Midbrain (tissue), 1 donor: ENCODE measurements at regions not wholly inside any gene's neighbourhood (a gene's known extent, or its start where the extent isn't known, plus 50 kb on each side); places are given as distances from the start of the nearest gene placed in this dataset.
"Not testable (repeated sequence)": the region's sequence is repeated elsewhere in the genome, so short reads cannot be mapped to it uniquely, and the experiment has no call there.

Experiments used
- DNase-seq: peaks from one replicate; lab custom pipeline; 2025; lab: John Stamatoyannopoulos, UW

- DNase-seq = no peak
Observed at GRCh38 chr10:81444242-81444929, 430.6 kb upstream of the NRG3 start.

GRCh38 chr10:81450651-81451050 lies 424.3 kb upstream of the NRG3 start:
- DNase-seq = no peak

GRCh38 chr10:81472927-81473470 lies 402.0 kb upstream of the NRG3 start:
- no peak for DNase-seq

GRCh38 chr10:81473755-81474154 lies 401.2 kb upstream of the NRG3 start:
- no peak for DNase-seq

- no peak for DNase-seq
Observed at GRCh38 chr10:81479316-81479715, 395.7 kb upstream of the NRG3 start.

- DNase-seq = no peak
Observed at GRCh38 chr10:81496626-81497025, 378.4 kb upstream of the NRG3 start.

GRCh38 chr10:81498011-81498551 lies 376.9 kb upstream of the NRG3 start:
- DNase-seq = no peak

GRCh38 chr10:81502677-81503359 lies 372.2 kb upstream of the NRG3 start:
- no peak for DNase-seq

- not testable (repeated sequence) for DNase-seq
Observed at GRCh38 chr10:81505777-81506176, 369.2 kb upstream of the NRG3 start.

GRCh38 chr10:81514811-81515210 lies 360.2 kb upstream of the NRG3 start:
- no peak for DNase-seq

- no peak for DNase-seq
Observed at GRCh38 chr10:81520688-81521087, 354.3 kb upstream of the NRG3 start.

- no peak for DNase-seq
Observed at GRCh38 chr10:81524467-81524866, 350.5 kb upstream of the NRG3 start.

- no peak for DNase-seq
Observed at GRCh38 chr10:81532403-81532802, 342.6 kb upstream of the NRG3 start.

GRCh38 chr10:81534991-81535390 lies 340.0 kb upstream of the NRG3 start:
- DNase-seq = no peak

- DNase-seq = no peak
Observed at GRCh38 chr10:81541517-81541916, 333.5 kb upstream of the NRG3 start.

- no peak for DNase-seq
Observed at GRCh38 chr10:81546243-81546642, 328.8 kb upstream of the NRG3 start.

GRCh38 chr10:81548160-81548559 lies 326.8 kb upstream of the NRG3 start:
- no peak for DNase-seq

- DNase-seq = no peak
Observed at GRCh38 chr10:81564143-81564542, 310.9 kb upstream of the NRG3 start.

GRCh38 chr10:81569488-81569887 lies 305.5 kb upstream of the NRG3 start:
- no peak for DNase-seq

- DNase-seq = no peak
Observed at GRCh38 chr10:81570349-81570748, 304.6 kb upstream of the NRG3 start.

GRCh38 chr10:81570878-81571794 lies 303.9 kb upstream of the NRG3 start:
- DNase-seq = no peak

GRCh38 chr10:81575036-81575435 lies 300.0 kb upstream of the NRG3 start:
- DNase-seq = no peak
